HL-60 (cell line): ENCODE measurements at regions not wholly inside any gene's neighbourhood (a gene's known extent, or its start where the extent isn't known, plus 50 kb on each side); places are given as distances from the start of the nearest gene placed in this dataset.

Source experiments
- CTCF ChIP-seq: IDR thresholded peaks from one replicate; pipeline ENCODE4 v1.5.1; 2011; ENCODE audit warnings: low read length, control low read depth, inconsistent platforms; ENCODE audit not compliant: insufficient read depth
- GABPA ChIP-seq: IDR thresholded peaks from 2 replicates; pipeline ENCODE4 v1.6.1; 2012; ENCODE audit warnings: low read depth
- POLR2AphosphoS5 ChIP-seq: IDR thresholded peaks from 2 replicates; pipeline ENCODE4 v1.6.1; 2012; ENCODE audit warnings: low read depth
- REST ChIP-seq: IDR thresholded peaks from 2 replicates; pipeline ENCODE4 v1.6.1; 2012; ENCODE audit warnings: low read depth; ENCODE audit not compliant: insufficient replicate concordance

- TF ChIP-seq POLR2AphosphoS5: no peak
- no peak for TF ChIP-seq REST
- no peak for TF ChIP-seq CTCF
- TF ChIP-seq GABPA: no peak
Measured at GRCh38 chr11:100624346-100624745, 62.7 kb upstream of the ARHGAP42 start.
